NCI-H774 (cell line): ENCODE measurements at regions not wholly inside any gene's neighbourhood (a gene's known extent, or its start where the extent isn't known, plus 50 kb on each side); places are given as distances from the start of the nearest gene placed in this dataset.

Experiments
- DNase-seq: peaks from one replicate; lab custom pipeline; 2025; lab: John Stamatoyannopoulos, UW

GRCh38 chr15:31456354-31457060 lies 129.9 kb downstream of the KLF13 start:
- DNase-seq = no peak

- no peak for DNase-seq
These were observed 130.5 kb downstream of the KLF13 start for GRCh38 chr15:31457161-31457560.

GRCh38 chr15:31457631-31458526 lies 131.2 kb downstream of the KLF13 start:
- no peak for DNase-seq

GRCh38 chr15:31458596-31459399 lies 132.2 kb downstream of the KLF13 start:
- no peak for DNase-seq

GRCh38 chr15:31459400-31459748 lies 132.7 kb downstream of the KLF13 start:
- DNase-seq = no peak

GRCh38 chr15:31461375-31461774 lies 134.7 kb downstream of the KLF13 start:
- DNase-seq = no peak

- DNase-seq = no peak
These were observed 135.4 kb downstream of the KLF13 start for GRCh38 chr15:31461911-31462480.

- DNase-seq = no peak
These were observed 137.0 kb downstream of the KLF13 start for GRCh38 chr15:31463521-31464102.

- DNase-seq = no peak
These were observed 137.8 kb downstream of the KLF13 start for GRCh38 chr15:31464216-31465082.

- no peak for DNase-seq
These were observed 138.7 kb downstream of the KLF13 start for GRCh38 chr15:31465083-31465955.

GRCh38 chr15:31467361-31467760 lies 140.7 kb downstream of the KLF13 start:
- no peak for DNase-seq

GRCh38 chr15:31468911-31469785 lies 142.5 kb downstream of the KLF13 start:
- DNase-seq = no peak

- no peak for DNase-seq
These were observed 143.3 kb downstream of the KLF13 start for GRCh38 chr15:31469786-31470525.

- no peak for DNase-seq
These were observed 144.1 kb downstream of the KLF13 start for GRCh38 chr15:31470756-31471155.

GRCh38 chr15:31471731-31472430 lies 145.2 kb downstream of the KLF13 start:
- no peak for DNase-seq

GRCh38 chr15:31472636-31473384 lies 146.2 kb downstream of the KLF13 start:
- no peak for DNase-seq
